IPS DF 6.9 (cell line): ENCODE measurements at regions not wholly inside any gene's neighbourhood (a gene's known extent, or its start where the extent isn't known, plus 50 kb on each side); places are given as distances from the start of the nearest gene placed in this dataset.
"Not testable (repeated sequence)": the region's sequence is repeated elsewhere in the genome, so short reads cannot be mapped to it uniquely, and the experiment has no call there.

ENCODE experiments used
- DNase-seq: peaks from one replicate; pipeline ENCODE4 v3.0.0-alpha.2; 2013; ENCODE audit warnings: low read depth, low spot score
- H3K27ac ChIP-seq: one replicate; pipeline ENCODE4 v1.5.1; 2013; ENCODE audit warnings: low read length, control low read depth
- H3K27me3 ChIP-seq: 2 replicates; pipeline ENCODE4 v1.6.1; 2013; ENCODE audit warnings: mild to moderate bottlenecking, low read length; ENCODE audit not compliant: control insufficient read depth, insufficient read depth
- H3K36me3 ChIP-seq: 2 replicates; pipeline ENCODE4 v1.6.1; 2013; ENCODE audit warnings: low read length; ENCODE audit not compliant: control insufficient read depth, insufficient read depth
- H3K4me1 ChIP-seq: 2 replicates; pipeline ENCODE4 v1.6.1; 2013; ENCODE audit warnings: low read length; ENCODE audit not compliant: control insufficient read depth, insufficient read depth
- H3K4me3 ChIP-seq: 2 replicates; pipeline ENCODE4 v1.5.1; 2013; ENCODE audit warnings: mild to moderate bottlenecking, low read length
- H3K9me3 ChIP-seq: 2 replicates; pipeline ENCODE4 v1.6.1; 2013; ENCODE audit warnings: low read length, inconsistent platforms; ENCODE audit not compliant: control insufficient read depth, insufficient read depth
- WGBS: extraction: QIAGEN DNeasy Blood & Tissue Kit; methylation state at CpG from one replicate; pipeline ENCODE4 v1.1.7; 2013; ENCODE audit warnings: mixed read lengths, missing lambda C conversion rate; ENCODE audit not compliant: insufficient read length, insufficient coverage; 5-methylcytosine and 5-hydroxymethylcytosine counted together

DNA sequence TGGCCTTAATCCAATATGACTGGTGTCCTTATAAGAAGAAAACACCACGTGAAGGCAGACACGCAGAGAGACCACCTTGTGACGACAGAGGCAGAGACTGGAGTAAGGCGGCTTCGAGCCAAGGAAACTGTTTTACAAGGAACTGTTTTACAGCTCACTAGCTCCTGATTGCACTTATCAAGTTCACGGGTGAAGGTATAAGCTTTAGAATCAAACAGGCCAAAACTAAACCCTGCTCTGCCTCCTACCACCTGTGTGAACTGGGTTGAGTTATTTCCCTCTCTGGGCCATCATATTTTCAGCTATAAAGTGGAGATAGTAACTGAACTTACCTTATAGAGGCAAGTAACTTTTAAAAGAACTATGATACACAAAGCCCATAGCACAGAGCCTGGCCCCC, 166.9 kb upstream of the NFIA start:
- Histone ChIP-seq H3K9me3 (no peaks in the 10 kb centered on the region), H3K4me3 (no peak overlapping the region), H3K27ac (no peak overlapping the region), H3K36me3 (no peaks in the 10 kb centered on the region), H3K4me1 (0 out of 2 replicates have a peak, but pooled peaks cover 3% of the 10 kb centered on the region), H3K27me3 (no peaks in the 10 kb centered on the region)
- no peak for DNase-seq
- WGBS, result no CpG with 5 or more reads among the region's 6 CpGs

DNA sequence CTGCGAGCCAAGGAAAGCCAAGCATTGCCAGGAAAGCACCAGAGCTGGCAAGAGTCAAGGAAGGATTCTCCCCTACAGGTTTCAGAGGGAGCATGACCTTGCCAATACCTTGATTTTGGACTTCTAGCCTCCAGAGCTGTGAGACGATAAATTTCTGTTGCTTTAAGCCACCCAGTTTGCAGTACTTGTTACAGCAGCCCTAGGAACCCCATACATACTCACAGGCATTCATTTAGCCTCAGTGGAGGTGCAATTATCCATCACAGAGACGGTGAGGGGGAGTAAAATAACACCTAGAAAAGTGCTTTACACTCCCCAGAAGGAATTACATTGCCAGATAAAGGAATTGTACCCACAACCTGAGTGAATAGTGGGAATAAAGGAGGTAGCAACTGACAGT, 167.4 kb upstream of the NFIA start:
- Histone ChIP-seq H3K27ac (no peak overlapping the region), H3K4me3 (no peak overlapping the region), H3K9me3 (no peaks in the 10 kb centered on the region), H3K27me3 (no peaks in the 10 kb centered on the region), H3K36me3 (no peaks in the 10 kb centered on the region), H3K4me1 (0 out of 2 replicates have a peak, but pooled peaks cover 1% of the 10 kb centered on the region)
- no peak for DNase-seq
- no CpG with 5 or more reads among the region's 3 CpGs for WGBS

DNA sequence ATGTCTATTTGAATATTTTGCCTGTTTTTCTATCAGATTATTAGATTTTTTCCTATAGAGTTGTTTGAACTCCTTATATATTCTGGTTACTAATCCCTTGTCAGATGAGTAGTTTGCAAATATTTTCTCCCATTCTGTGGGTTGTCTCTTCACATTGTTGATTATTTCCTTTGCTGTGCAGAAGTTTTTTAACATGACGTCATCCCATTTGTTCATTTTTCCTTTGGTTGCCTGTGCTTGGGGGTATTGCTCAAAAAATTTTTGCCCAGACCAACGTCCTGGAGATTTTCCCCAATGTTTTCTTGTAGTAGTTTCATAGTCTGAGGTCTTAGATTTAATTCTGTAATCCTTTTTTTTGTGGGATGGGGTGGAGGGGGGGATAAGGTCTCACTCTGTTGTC, 168.7 kb upstream of the NFIA start:
- H3K27ac ChIP-seq, H3K9me3 ChIP-seq, H3K36me3 ChIP-seq, H3K4me1 ChIP-seq, H3K4me3 ChIP-seq, H3K27me3 ChIP-seq, DNase-seq: not testable (repeated sequence)
- no CpG with 5 or more reads among the region's 2 CpGs for WGBS

DNA sequence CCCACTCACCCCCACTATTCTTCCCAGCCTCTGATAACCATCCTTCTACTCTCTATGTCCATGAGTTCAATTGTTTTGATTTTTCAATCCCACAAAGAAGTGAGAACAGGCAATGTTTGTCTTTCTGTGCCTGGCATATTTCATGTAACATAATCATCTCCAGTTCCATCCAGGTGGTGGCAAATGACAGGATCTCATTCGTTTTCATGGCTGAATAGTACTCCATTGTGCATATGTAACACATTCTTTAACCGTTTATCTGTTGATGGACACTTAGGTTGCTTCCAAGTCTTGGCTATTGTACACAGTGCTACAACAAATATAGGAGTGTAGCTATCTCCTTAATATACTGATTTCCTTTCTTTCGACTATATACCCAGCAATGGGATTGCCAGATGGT, 169.3 kb upstream of the NFIA start:
- H3K36me3 ChIP-seq, result no peaks in the 10 kb centered on the region
- no peak overlapping the region for H3K4me3 ChIP-seq
- no peaks in the 10 kb centered on the region for H3K9me3 ChIP-seq
- 0 out of 2 replicates have a peak, but pooled peaks cover 1% of the 10 kb centered on the region for H3K4me1 ChIP-seq
- no CpG with 5 or more reads among the region's 3 CpGs for WGBS
- no peak for DNase-seq
- no peak overlapping the region for H3K27ac ChIP-seq
- H3K27me3 ChIP-seq, result no peaks in the 10 kb centered on the region

DNA sequence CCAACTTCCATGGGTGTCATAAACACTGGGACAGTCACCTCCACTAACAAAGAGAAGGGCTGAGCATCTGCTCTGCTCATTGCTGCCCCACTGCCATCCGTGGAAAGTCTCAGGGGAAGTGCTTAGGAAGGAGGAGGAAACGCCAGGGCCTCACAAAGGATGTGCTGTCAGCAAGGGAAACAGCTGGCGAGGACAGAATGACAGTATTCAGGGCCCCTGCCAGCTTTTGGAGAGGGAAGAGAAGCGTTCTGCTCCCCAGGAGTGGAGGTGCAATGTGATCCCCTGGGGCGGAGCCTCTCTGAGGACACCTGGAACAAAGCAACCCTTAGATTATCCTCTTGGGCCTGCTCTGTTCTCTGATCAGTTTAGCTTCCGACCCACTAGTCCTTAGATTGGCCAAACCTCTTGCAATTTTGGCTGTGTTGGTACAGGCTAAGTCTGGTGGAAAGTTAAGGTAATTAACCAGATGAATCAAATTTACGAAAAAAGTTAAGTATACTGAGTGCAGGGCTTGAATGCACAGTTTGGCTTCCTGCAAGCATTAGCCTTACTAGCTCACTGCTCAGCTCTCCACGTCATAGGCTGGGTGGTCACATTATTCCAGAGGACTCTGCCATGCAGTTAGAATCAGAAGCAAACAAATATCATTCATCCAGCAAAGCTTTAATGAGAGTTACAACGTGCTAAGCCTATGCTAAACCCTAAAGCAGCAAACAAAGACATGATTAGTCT, 170.2 kb upstream of the NFIA start:
- WGBS, result no CpG with 5 or more reads among the region's 9 CpGs
- Histone ChIP-seq H3K4me1 (0 out of 2 replicates have a peak, but pooled peaks cover 1% of the 10 kb centered on the region), H3K27ac (no peak overlapping the region), H3K9me3 (no peaks in the 10 kb centered on the region), H3K4me3 (no peak overlapping the region), H3K27me3 (no peaks in the 10 kb centered on the region), H3K36me3 (no peaks in the 10 kb centered on the region)
- DNase-seq, result peak; percentile 35

DNA sequence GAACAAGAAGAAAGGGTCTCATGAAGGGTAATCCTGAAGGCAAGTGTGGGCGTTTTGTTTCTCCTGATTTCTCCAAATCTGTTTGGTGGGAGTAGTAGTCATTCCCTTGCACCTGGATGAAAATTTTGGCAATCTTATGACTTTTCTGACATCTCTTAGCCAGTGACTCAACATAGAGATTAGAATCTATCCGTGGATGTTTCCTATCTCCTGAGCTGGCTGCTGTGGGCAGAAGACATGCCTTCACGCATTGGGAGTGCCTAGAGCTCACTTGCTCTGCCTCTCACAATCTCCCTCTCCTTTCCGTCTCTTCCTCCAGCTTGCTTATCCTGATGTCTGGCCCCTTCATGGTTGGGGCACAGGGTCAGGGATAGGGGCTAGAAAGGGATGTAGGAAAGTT, 174.2 kb upstream of the NFIA start:
- H3K36me3 ChIP-seq, result no peaks in the 10 kb centered on the region
- WGBS, result no CpG with 5 or more reads among the region's 4 CpGs
- H3K4me3 ChIP-seq, result no peak overlapping the region
- no peaks in the 10 kb centered on the region for H3K9me3 ChIP-seq
- peaks cover 5% of the 10 kb centered on the region; the same call in 1 of the 2 replicates for H3K4me1 ChIP-seq
- no peaks in the 10 kb centered on the region for H3K27me3 ChIP-seq
- no peak for DNase-seq
- no peak overlapping the region for H3K27ac ChIP-seq

DNA sequence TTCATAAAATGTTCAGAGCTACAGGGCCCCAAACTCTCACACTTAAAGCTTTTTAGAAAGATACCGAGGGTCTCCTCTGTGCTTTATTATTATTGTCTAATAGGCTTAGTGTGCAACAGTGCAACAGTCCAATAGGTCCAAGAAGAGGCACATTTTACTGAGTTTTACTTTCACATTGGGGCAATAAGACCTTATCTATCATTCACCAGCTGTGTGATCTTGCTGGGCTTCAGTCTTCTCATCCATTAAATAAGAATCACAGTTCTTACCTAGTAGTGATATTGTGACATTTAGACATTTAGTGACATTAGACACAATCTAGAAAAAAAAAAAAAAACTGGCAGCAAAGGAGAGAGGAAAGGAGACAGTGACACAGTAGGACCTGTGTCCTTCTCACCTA, 175.8 kb upstream of the NFIA start:
- H3K9me3 ChIP-seq, result no peaks in the 10 kb centered on the region

DNA sequence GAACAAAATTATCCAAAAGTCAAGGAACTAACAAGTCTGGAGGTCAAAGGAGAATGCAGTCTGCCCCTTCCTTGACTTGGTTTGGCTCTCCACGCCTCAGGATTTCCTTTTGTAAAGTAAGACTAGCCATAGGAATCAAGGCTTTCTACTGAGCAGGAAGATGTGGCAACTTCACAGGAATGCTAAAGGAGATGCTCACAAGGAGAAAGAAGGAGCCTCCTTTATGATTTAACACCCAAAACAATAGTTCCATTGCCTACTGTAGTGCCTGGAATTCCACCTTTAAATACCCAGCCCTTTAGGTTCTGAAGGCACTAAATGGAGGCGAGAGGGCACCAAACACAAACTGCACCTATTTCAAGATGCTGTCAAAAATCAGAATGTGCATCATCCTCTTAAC, 176.3 kb upstream of the NFIA start:
- Histone ChIP-seq H3K9me3 (no peaks in the 10 kb centered on the region), H3K4me1 (peaks cover 4% of the 10 kb centered on the region; the same call in 1 of the 2 replicates), H3K36me3 (no peaks in the 10 kb centered on the region), H3K27me3 (no peaks in the 10 kb centered on the region), H3K27ac (no peak overlapping the region), H3K4me3 (no peak overlapping the region)
- no CpG with 5 or more reads among the region's 2 CpGs for WGBS
- DNase-seq, result no peak

More for the DNA sequence above, 175.8 kb upstream of the NFIA start:
- H3K4me3 ChIP-seq, result no peak overlapping the region
- no peak overlapping the region for H3K27ac ChIP-seq
- no peaks in the 10 kb centered on the region for H3K27me3 ChIP-seq
- no peak for DNase-seq
- H3K36me3 ChIP-seq, result no peaks in the 10 kb centered on the region
- H3K4me1 ChIP-seq, result peaks cover 4% of the 10 kb centered on the region; the same call in 1 of the 2 replicates
- no CpG with 5 or more reads among the region's 1 CpG for WGBS

DNA sequence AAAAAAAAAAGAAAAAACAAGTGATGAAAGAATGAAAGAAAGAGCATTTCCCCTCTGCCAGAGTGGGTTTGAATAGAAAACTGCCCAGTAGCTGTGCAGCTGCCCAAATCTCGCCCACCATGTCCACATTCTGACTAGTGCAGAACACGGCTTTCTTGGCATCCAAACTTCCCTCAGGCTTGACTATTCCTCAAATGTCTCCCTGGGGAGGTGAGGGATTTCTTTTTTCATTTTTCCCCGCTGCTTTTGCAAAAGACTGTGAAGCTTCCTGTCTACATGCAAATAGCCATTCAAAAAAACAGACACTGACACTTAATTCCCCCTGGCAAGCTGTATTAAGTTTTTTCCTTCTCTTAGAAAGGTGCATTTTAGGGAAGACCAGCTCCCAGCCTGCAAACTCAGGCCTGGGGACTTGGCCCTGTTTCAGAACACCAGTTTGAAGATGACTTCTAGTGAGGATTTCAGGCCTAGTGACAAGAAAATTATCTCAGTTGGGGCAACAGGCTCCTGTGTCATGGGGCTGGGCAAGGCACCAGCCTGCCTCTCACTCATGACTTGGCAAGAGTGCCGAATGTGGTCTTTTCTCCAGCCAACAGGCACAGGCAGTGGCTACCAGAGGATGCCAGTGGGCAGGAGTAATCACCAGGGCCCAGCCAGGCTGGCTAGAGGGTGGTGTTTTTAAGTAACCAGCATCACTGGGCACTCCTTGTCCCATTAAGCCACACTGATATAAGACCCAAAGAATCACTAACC, 178.1 kb upstream of the NFIA start:
- H3K4me3 ChIP-seq, result no peak overlapping the region
- H3K4me1 ChIP-seq, result peaks cover 4% of the 10 kb centered on the region; the same call in 1 of the 2 replicates
- no peak for DNase-seq
- WGBS, result no CpG with 5 or more reads among the region's 4 CpGs
- no peak overlapping the region for H3K27ac ChIP-seq
- H3K27me3 ChIP-seq, result no peaks in the 10 kb centered on the region
- H3K9me3 ChIP-seq, result no peaks in the 10 kb centered on the region
- no peaks in the 10 kb centered on the region for H3K36me3 ChIP-seq

DNA sequence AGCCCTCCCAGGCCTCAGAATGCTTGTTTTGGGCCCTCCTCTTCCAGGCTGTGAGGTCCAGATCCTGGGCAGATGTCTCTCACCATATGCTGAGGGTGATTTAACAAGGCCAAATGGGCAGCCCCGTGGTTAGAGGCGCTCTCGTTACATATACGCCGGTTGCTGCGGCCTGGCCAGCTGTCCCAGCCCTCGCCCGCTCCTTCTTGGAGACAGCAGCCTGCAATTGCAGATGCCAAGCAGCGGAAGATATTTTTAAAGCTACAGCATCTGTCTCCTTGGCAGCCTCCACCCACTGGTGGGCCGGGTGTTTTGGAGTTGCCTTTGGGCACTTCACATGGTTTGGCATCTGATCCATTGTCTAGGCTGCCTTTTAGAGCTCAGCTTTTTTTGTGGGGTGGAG, 178.8 kb upstream of the NFIA start:
- Histone ChIP-seq H3K4me3 (no peak overlapping the region), H3K4me1 (peaks cover 4% of the 10 kb centered on the region; the same call in 1 of the 2 replicates), H3K36me3 (no peaks in the 10 kb centered on the region), H3K27ac (no peak overlapping the region), H3K9me3 (no peaks in the 10 kb centered on the region), H3K27me3 (no peaks in the 10 kb centered on the region)
- no peak for DNase-seq
- WGBS, result no CpG with 5 or more reads among the region's 10 CpGs
